ENCODE measurements at regions not wholly inside any gene's neighbourhood (a gene's known extent, or its start where the extent isn't known, plus 50 kb on each side); places are given as distances from the start of the nearest gene placed in this dataset.

- DNase-seq (ENCODE audit: low read depth) = no peak
- H3K4me3 ChIP-seq (ENCODE audit: low read depth, low read length) = no peak overlapping the region
Observed at GRCh38 chr18:56545464-56545863, 92.9 kb downstream of the TXNL1 start.

- no peak overlapping the region for H3K4me3 ChIP-seq (ENCODE audit: low read depth, low read length)
- no peak for DNase-seq (ENCODE audit: low read depth)
Observed at GRCh38 chr18:56542476-56542875, 95.9 kb downstream of the TXNL1 start.

DNA sequence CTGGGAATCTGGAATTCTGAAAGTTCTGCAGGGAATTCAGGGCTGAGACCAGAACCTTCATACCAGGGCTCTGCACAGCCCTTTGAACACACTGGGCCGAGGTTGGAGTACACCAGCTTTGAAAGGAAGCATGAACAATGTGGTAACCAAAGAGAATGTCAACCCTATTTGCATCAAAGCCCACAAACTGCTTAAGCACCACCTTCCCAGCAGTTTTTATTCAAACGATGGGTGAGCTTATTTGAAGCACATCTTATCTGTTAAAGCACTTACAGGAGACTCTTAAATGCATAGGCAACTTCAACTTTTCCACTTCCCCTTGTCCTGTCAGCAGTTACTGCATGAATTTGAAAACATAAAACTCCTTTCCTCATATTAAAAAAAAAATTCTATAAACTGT is 96.6 kb downstream of the TXNL1 start:
- H3K4me3 ChIP-seq (ENCODE audit: low read depth, low read length) = no peak overlapping the region
- DNase-seq (ENCODE audit: low read depth) = no peak

GRCh38 chr18:56541340-56541739 is 97.1 kb downstream of the TXNL1 start:
- no peak for DNase-seq (ENCODE audit: low read depth)
- no peak overlapping the region for H3K4me3 ChIP-seq (ENCODE audit: low read depth, low read length)

DNA sequence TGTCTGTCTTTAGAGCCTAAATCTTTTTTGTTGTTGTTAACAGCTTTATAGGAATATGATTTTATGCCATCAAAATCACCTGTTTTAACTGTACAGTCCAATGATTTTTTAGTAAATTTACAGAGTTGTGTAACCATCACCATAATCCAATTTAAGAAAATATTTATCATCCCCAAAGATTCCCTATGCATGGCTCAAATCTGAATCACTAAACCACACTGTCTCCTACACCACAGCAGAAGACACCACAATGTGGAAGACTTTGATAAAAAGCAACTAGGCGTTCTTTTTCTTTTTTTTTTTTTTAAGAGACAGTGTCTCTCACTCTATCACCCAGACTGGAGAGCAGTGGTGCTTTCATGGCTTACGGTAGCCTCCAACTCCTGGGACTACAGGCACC is 99.6 kb downstream of the TXNL1 start:
- H3K4me3 ChIP-seq (ENCODE audit: low read depth, low read length) = no peak overlapping the region
- DNase-seq (ENCODE audit: low read depth) = no peak

GRCh38 chr18:56532176-56532840 is 106.1 kb downstream of the TXNL1 start:
- no peak overlapping the region for H3K4me3 ChIP-seq (ENCODE audit: low read depth, low read length)
- DNase-seq (ENCODE audit: low read depth) = no peak

GRCh38 chr18:56522816-56523215 is 115.6 kb downstream of the TXNL1 start:
- peak; percentile 75 for DNase-seq (ENCODE audit: low read depth)
- H3K4me3 ChIP-seq (ENCODE audit: low read depth, low read length) = no peak overlapping the region

- DNase-seq (ENCODE audit: low read depth) = no peak
- H3K4me3 ChIP-seq (ENCODE audit: low read depth, low read length) = no peak overlapping the region
Observed at GRCh38 chr18:56521263-56521662, 117.1 kb downstream of the TXNL1 start.

GRCh38 chr18:56517761-56518160 is 120.6 kb downstream of the TXNL1 start:
- no peak overlapping the region for H3K4me3 ChIP-seq (ENCODE audit: low read depth, low read length)
- DNase-seq (ENCODE audit: low read depth) = no peak

DNA sequence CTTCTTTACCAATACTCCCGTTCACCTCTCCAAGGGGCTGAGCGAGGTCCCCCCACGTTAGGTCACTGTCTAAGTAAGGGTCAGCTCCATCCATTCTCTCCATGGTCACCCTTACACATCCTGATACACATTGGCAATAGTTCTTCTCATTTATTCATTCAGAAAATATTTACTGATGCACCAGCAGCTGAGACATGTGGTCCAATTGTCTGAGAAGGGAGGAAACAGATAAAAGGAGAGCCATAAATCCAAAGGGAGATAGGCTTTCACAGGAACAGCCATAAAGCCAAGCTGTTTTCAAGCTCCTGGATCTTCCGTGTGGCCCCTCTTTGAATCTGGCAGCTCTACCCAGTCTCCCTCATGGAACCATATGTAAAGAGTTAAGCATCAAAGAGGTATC is 121.2 kb downstream of the TXNL1 start:
- no peak for DNase-seq (ENCODE audit: low read depth)
- H3K4me3 ChIP-seq (ENCODE audit: low read depth, low read length) = no peak overlapping the region

DNA sequence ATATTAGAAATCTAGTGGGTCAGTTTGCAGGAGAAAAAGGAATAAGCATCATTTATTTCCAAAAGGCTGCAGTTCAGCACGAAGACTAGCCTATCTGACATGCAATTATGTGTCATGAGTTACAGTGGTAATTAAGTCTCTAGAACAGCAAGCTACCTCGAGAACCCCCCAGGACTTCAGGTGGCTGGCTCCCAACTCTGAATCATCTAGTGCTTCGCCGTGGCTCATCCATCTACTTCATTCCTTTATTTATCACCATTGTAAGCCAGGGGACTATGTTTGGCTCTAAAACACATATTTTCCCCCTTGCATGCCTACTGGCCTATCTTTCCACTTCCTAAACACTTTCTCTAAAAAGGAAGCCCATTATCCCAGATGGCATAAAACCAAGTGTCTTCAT is 121.6 kb downstream of the TXNL1 start:
- peak; percentile 82 for DNase-seq (ENCODE audit: low read depth)

DNA sequence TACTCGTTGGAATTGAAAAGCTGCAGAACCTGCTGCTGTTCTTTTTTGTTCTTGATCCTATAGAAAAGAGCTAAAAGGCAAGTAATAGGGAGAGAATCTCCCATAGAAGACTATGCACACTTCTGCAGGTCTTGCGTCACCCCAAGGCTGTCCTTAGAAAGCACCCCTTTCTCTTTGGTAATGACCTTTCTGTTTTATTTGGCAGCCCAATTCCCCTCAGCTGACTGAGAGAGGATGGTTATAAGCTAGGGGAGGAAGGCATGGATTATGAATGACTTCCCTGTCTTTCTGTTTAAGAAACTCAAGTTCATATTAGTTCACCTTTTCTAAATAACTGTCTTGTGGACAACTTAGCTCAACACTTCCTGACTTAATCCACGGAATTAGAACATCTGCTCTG is 122.9 kb downstream of the TXNL1 start:
- H3K4me3 ChIP-seq (ENCODE audit: low read depth, low read length) = no peak overlapping the region
- DNase-seq (ENCODE audit: low read depth) = no peak

More for the DNA sequence above, 121.6 kb downstream of the TXNL1 start:
- H3K4me3 ChIP-seq (ENCODE audit: low read depth, low read length) = no peak overlapping the region

DNA sequence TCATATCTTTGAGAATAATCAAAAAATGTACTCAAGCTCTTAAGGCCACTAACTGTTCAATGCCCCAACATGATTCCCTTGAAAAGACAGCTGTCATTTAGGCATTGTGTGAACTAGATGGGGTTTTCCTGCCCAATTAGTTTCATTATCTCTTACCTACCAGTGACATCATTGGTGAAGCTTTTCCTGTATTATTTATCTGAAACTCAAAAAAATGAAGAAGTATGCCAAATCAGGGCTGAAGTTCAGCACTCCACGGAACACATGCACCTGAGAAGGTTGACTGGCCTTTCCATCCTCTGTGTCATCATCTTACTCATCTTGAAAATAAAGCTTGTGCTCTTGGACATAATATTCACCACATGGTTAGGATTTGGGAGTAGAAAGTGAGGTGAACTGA is 126.4 kb downstream of the TXNL1 start:
- no peak overlapping the region for H3K4me3 ChIP-seq (ENCODE audit: low read depth, low read length)
- DNase-seq (ENCODE audit: low read depth) = no peak

GRCh38 chr18:56510108-56510507 is 128.3 kb downstream of the TXNL1 start:
- H3K4me3 ChIP-seq (ENCODE audit: low read depth, low read length) = no peak overlapping the region
- DNase-seq (ENCODE audit: low read depth) = no peak

DNA sequence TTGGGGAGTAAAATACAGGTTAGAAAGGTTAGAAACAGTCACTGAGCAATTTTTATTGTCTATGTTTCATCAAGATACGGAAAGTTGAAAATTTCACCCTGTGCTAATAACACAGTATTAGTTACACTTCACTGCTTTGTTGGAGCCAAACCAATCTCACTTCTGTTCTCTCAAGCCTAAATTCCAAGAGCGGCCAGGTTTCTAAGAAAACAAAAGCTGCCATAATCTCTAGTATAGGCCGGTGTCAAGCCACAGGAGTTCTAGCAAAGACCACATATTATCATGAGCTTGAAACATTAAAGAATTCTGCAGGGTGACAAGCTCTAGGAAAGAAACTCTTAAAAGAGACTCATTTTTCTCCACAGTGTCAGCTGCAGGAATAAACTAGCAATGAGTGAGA is 128.7 kb downstream of the TXNL1 start:
- DNase-seq (ENCODE audit: low read depth) = no peak
- no peak overlapping the region for H3K4me3 ChIP-seq (ENCODE audit: low read depth, low read length)

DNA sequence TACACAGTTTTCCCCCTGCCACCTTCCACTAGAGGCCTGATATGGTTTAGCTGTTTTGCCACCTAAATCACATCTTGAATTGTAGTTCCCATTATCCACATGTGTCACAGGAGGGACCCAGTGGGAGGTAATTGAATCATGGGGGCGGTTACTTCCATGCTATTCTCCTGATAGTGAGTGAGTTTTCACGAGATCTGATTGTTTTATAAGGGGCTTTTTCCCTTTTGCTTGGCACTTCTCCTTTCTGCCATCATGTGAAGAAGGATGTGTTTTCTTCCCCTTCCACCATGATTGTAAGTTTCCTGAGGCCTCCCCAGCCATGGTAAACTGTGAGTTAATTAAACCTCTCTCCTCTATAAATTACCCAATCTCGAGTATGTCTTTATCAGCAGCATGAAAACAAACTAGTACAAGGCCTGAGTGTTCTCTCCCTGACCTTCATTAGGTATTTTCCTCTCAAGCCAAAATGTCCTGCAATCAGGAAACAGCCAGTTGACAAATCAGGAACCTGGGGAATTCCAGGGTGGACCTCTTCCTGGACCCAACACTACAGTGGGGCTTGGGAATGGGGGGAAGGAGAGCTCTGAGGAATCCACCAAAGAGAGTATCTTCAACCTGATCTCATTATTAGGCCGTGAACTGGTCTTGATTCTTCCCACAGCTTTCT is 129.9 kb downstream of the TXNL1 start:
- DNase-seq (ENCODE audit: low read depth) = no peak
- no peak overlapping the region for H3K4me3 ChIP-seq (ENCODE audit: low read depth, low read length)

GRCh38 chr18:56505971-56506370 is 132.4 kb downstream of the TXNL1 start:
- H3K4me3 ChIP-seq (ENCODE audit: low read depth, low read length) = no peak overlapping the region
- DNase-seq (ENCODE audit: low read depth) = peak; percentile 10

DNA sequence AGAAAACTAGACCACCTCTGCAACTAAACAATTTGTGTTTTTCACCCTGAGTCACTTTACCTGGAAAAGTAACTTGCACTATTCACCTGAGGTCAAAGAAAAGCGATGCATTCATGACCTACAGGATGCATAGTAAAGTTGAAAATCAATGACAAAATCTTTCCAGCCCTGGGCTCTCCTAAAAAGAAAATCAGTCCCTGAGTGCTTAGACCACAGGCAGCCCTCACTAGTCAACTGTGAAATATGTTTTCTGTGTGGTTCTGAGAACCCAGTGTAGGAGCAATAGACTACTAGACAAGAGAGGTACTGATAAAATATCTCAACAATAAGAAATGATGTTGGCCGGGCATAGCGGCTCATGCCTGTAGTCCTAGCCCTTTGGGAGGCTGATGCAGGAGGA is 133.1 kb downstream of the TXNL1 start:
- no peak overlapping the region for H3K4me3 ChIP-seq (ENCODE audit: low read depth, low read length)
- no peak for DNase-seq (ENCODE audit: low read depth)

- no peak overlapping the region for H3K4me3 ChIP-seq (ENCODE audit: low read depth, low read length)
- DNase-seq (ENCODE audit: low read depth) = peak; percentile 58
Observed at GRCh38 chr18:56501896-56502295, 136.5 kb downstream of the TXNL1 start.

- DNase-seq (ENCODE audit: low read depth) = no peak
- no peak overlapping the region for H3K4me3 ChIP-seq (ENCODE audit: low read depth, low read length)
Observed at GRCh38 chr18:56495884-56496283, 142.5 kb downstream of the TXNL1 start.

DNA sequence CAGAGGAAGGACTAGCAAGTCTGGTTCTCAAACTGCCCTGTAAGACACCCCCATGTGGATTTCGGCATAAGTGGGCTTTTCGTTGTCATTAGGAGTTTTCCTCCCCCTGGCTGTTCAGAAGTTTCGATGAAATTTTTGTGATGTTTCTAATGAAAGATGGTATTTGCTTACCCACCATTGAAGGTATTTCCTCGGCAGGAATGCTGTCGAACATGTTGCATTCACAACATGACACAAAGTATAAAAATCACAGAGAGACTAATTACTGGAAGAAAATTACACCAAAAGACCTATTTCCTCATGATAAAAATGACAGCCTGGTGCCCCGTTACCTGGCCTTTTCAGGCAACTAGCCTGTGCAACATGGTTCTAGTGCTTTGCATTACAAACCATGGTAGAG is 144.9 kb downstream of the TXNL1 start:
- DNase-seq (ENCODE audit: low read depth) = no peak
- no peak overlapping the region for H3K4me3 ChIP-seq (ENCODE audit: low read depth, low read length)

All from skeletal muscle cell (primary cell).